ENCODE measurements at regions not wholly inside any gene's neighbourhood (a gene's known extent, or its start where the extent isn't known, plus 50 kb on each side); places are given as distances from the start of the nearest gene placed in this dataset.

DNA sequence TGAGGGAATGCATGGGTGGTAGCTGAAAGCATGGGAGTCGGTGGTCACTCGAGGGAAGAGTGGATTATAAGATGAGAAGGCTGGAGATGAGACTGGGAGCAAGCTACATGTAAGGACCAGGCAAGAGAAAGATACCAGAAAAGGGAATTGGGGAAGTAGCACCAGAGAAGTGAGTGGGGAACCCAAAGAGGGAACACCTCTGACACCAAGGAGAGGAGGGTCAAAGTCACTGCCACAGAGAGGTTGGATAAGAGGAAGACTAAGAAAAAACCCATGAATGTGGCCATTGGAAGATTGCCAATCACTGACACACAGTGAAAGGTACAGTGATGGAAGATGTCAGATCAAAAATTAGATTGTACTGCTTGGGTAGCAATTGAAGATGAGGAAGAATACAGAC lies 473.9 kb downstream of the BCL11A start:
- no peaks in the 10 kb centered on the region for H3K36me3 Mint-ChIP-seq (ENCODE audit: low read depth)
- TF ChIP-seq, protein P1, sequence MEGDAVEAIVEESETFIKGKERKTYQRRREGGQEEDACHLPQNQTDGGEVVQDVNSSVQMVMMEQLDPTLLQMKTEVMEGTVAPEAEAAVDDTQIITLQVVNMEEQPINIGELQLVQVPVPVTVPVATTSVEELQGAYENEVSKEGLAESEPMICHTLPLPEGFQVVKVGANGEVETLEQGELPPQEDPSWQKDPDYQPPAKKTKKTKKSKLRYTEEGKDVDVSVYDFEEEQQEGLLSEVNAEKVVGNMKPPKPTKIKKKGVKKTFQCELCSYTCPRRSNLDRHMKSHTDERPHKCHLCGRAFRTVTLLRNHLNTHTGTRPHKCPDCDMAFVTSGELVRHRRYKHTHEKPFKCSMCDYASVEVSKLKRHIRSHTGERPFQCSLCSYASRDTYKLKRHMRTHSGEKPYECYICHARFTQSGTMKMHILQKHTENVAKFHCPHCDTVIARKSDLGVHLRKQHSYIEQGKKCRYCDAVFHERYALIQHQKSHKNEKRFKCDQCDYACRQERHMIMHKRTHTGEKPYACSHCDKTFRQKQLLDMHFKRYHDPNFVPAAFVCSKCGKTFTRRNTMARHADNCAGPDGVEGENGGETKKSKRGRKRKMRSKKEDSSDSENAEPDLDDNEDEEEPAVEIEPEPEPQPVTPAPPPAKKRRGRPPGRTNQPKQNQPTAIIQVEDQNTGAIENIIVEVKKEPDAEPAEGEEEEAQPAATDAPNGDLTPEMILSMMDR (IDR thresholded peaks at IDR 0.05) = no peak
- no peak overlapping the region for H3K27ac Mint-ChIP-seq
- no peaks in the 10 kb centered on the region for H3K4me1 Mint-ChIP-seq (ENCODE audit: low read depth)
- no peaks in the 10 kb centered on the region for H3K27me3 Mint-ChIP-seq (ENCODE audit: insufficient read depth)
- no peak for DNase-seq
- no peak overlapping the region for H3K4me3 Mint-ChIP-seq
- H3K9me3 Mint-ChIP-seq = peaks cover 21% of the 10 kb centered on the region

DNA sequence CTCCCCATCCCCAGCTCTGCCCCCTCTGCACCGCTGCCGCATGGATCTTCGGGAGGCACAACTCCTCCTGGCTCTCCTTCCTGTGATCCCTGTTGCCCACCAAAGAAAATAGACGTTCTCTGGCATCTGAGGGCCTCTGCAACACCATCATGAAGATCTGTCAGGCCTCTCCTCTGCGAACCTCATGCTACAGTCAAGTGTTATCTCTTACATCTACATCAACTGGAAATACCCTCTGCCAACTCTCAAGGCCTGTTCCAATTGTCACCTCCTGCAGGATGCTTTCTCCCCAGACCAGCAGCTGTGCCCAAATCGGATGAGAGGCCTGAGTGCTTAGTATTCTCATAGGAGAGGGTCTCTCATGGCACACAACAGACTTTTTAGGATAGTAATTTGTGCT lies 478.4 kb downstream of the BCL11A start:
- Mint-ChIP-seq H3K4me1 (ENCODE audit: low read depth) (no peaks in the 10 kb centered on the region), H3K36me3 (ENCODE audit: low read depth) (no peaks in the 10 kb centered on the region), H3K4me3 (no peak overlapping the region), H3K9me3 (peaks cover 37% of the 10 kb centered on the region), H3K27ac (no peak overlapping the region), H3K27me3 (ENCODE audit: insufficient read depth) (no peaks in the 10 kb centered on the region)
- DNase-seq = no peak
- TF ChIP-seq, protein P1 (IDR thresholded peaks at IDR 0.05) = no peak

DNA sequence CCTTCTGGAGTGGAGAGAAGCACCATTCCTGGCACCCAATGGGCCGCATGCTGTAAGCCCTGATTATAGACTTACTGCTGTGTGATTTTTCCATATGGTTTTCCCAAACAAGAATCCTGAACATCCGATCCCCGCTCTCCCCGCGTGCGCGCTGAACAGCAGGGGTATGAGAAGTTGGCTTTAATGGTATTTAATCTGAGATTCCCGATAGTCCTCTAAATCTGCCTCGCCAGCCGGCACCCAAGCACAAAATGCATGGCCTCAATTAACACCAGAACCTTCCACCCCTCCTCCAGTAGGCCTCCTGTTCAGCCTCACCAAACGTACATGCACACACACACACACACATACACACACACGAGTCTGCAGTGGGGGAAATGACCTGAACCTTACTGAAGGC lies 480.3 kb downstream of the BCL11A start:
- DNase-seq = no peak
- peaks cover 41% of the 10 kb centered on the region for H3K9me3 Mint-ChIP-seq
- no peak overlapping the region for H3K4me3 Mint-ChIP-seq
- H3K4me1 Mint-ChIP-seq (ENCODE audit: low read depth) = no peaks in the 10 kb centered on the region
- H3K27ac Mint-ChIP-seq = no peak overlapping the region
- H3K36me3 Mint-ChIP-seq (ENCODE audit: low read depth) = no peaks in the 10 kb centered on the region
- H3K27me3 Mint-ChIP-seq (ENCODE audit: insufficient read depth) = no peaks in the 10 kb centered on the region
- TF ChIP-seq, protein P1 (IDR thresholded peaks at IDR 0.05) = no peak

DNA sequence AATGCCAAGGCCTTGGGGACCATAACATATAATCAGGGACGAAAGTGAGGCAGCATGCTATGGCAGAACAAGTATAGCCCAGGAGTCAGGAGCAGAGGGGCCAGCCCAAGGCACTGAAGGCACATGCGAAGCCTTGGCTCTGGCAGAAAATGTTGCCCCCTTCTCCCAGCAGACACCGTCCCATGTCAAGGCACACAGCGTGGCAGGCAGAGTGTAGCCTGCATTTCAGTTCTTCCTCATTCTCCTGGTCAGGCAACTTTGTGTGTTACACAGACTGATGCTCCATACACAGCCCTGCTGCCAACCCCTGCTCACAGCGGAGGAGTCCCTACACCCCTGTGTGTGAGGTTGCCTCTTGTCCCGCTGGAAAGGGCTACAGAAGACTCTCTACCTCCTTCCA lies 480.8 kb downstream of the BCL11A start:
- H3K27ac Mint-ChIP-seq = no peak overlapping the region
- H3K4me3 Mint-ChIP-seq = no peak overlapping the region
- no peak for DNase-seq
- no peaks in the 10 kb centered on the region for H3K36me3 Mint-ChIP-seq (ENCODE audit: low read depth)
- peaks cover 47% of the 10 kb centered on the region for H3K9me3 Mint-ChIP-seq
- no peaks in the 10 kb centered on the region for H3K27me3 Mint-ChIP-seq (ENCODE audit: insufficient read depth)
- no peaks in the 10 kb centered on the region for H3K4me1 Mint-ChIP-seq (ENCODE audit: low read depth)
- TF ChIP-seq, protein P1 (IDR thresholded peaks at IDR 0.05) = no peak

DNA sequence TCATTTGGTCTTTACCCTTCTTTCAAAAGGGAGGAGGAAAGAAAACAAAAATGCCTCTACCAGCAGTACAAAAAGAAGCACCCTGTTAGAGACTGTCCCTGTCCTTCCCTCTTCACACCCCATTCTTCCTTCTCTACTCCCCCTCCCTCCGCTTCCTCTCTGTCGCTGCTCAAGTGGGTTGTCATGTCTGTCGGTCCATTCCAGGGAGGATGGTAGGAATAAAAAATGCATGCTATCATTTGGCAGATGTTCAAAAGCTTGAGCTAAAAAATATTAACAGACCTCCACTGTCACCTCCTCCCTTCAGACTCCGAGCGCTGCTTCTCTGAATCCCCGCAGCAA lies 482.0 kb downstream of the BCL11A start:
- peaks cover 51% of the 10 kb centered on the region for H3K9me3 Mint-ChIP-seq
- H3K36me3 Mint-ChIP-seq (ENCODE audit: low read depth) = no peaks in the 10 kb centered on the region
- H3K4me1 Mint-ChIP-seq (ENCODE audit: low read depth) = no peaks in the 10 kb centered on the region
- no peaks in the 10 kb centered on the region for H3K27me3 Mint-ChIP-seq (ENCODE audit: insufficient read depth)
- no peak overlapping the region for H3K4me3 Mint-ChIP-seq
- TF ChIP-seq, protein P1 (IDR thresholded peaks at IDR 0.05) = no peak
- H3K27ac Mint-ChIP-seq = no peak overlapping the region
- DNase-seq = no peak

All from HFFc6 (cell line).